HL-60 (cell line): ENCODE measurements at regions not wholly inside any gene's neighbourhood (a gene's known extent, or its start where the extent isn't known, plus 50 kb on each side); places are given as distances from the start of the nearest gene placed in this dataset.

Experiments used
- DNase-seq, 2 experiments: peaks; one replicate each; pipeline ENCODE4 v3.0.0-alpha.2; 2010 to 2020; ENCODE audit warnings: low read depth in 1 of 2, low spot score in 1 of 2
- H3K27ac ChIP-seq: fragments of 250-450 bp; sonication (Bioruptor Pico); replicated peaks from 2 replicates; pipeline ENCODE4 v1.5.1; 2020; ENCODE audit warnings: mild to moderate bottlenecking, moderate library complexity
- H3K27me3 ChIP-seq: fragments of 250-450 bp; sonication (Bioruptor Pico); 2 replicates; pipeline ENCODE4 v1.5.1; 2021; ENCODE audit warnings: mild to moderate bottlenecking, moderate library complexity; ENCODE audit not compliant: insufficient read depth, poor library complexity, severe bottlenecking
- H3K4me3 ChIP-seq: replicated peaks from 2 replicates; pipeline ENCODE4 v1.5.1; 2011; ENCODE audit warnings: mild to moderate bottlenecking, control low read depth, low read length; ENCODE audit not compliant: insufficient read depth
- GABPA ChIP-seq: IDR thresholded peaks from 2 replicates; pipeline ENCODE4 v1.6.1; 2012; ENCODE audit warnings: low read depth
- POLR2AphosphoS5 ChIP-seq: IDR thresholded peaks from 2 replicates; pipeline ENCODE4 v1.6.1; 2012; ENCODE audit warnings: low read depth
- REST ChIP-seq: IDR thresholded peaks from 2 replicates; pipeline ENCODE4 v1.6.1; 2012; ENCODE audit warnings: low read depth; ENCODE audit not compliant: insufficient replicate concordance
- SPI1 ChIP-seq: IDR thresholded peaks from 2 replicates; pipeline ENCODE4 v1.6.1; 2012; ENCODE audit warnings: low read depth, mild to moderate bottlenecking, borderline replicate concordance
- TF ChIP-seq, protein P1 (sequence below): IDR thresholded peaks from one replicate; pipeline ENCODE4 v1.5.1; 2011; ENCODE audit warnings: low read length, control low read depth, inconsistent platforms; ENCODE audit not compliant: insufficient read depth

DNA sequence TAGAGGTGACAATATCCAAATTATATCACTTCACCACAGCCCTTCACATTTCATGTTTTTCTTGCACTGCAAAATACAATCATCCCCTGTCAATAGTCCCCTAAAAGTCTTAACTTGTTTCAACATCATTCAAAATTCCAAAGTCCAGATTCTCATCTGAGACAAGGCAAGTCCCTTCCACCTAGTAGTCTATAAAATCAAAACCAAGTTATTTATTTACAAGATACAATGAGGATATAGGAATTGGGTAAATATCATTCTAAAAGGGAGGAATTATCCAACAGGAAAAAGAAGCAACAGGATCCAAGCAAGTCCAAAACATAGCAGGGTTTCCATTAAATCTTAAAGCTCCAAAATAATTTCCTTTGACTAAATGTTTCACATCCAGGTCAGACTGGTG is 1076.1 kb upstream of the TMEFF2 start:
- no peak overlapping the region for H3K4me3 ChIP-seq

DNA sequence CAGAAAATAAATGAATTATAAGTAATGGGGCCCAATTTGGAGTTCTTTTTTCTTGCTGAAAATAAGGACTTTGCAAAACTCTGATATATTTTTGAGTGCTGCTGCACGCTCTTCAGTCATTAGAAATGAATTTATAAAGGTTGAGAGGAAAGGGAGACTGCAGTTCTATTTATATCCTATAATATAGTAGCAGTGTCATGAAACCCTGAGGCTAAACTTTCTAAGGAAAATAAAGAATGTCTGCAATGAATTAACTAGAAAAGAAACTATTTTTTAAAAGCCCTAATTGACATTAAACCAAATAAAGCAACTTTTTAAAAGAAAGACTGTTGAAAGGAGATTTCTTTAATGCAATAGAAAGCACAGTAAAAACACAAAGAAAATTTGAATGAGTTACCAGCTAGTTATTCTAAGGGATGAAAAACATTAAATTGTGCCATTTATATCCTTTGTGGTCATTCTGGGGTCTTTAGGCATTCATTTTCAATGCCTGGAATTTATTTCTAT is 1072.8 kb upstream of the TMEFF2 start:
- H3K4me3 ChIP-seq: no peak overlapping the region
- TF ChIP-seq REST (no peak), GABPA (no peak), POLR2AphosphoS5 (no peak), SPI1 (no peak)
- TF ChIP-seq, protein P1, sequence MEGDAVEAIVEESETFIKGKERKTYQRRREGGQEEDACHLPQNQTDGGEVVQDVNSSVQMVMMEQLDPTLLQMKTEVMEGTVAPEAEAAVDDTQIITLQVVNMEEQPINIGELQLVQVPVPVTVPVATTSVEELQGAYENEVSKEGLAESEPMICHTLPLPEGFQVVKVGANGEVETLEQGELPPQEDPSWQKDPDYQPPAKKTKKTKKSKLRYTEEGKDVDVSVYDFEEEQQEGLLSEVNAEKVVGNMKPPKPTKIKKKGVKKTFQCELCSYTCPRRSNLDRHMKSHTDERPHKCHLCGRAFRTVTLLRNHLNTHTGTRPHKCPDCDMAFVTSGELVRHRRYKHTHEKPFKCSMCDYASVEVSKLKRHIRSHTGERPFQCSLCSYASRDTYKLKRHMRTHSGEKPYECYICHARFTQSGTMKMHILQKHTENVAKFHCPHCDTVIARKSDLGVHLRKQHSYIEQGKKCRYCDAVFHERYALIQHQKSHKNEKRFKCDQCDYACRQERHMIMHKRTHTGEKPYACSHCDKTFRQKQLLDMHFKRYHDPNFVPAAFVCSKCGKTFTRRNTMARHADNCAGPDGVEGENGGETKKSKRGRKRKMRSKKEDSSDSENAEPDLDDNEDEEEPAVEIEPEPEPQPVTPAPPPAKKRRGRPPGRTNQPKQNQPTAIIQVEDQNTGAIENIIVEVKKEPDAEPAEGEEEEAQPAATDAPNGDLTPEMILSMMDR: no peak
- DNase-seq: no peak

More for the DNA sequence above, 1076.1 kb upstream of the TMEFF2 start:
- TF ChIP-seq SPI1 (no peak), REST (no peak), POLR2AphosphoS5 (no peak), GABPA (no peak)
- TF ChIP-seq, protein P1: no peak
- DNase-seq: no peak
- Histone ChIP-seq H3K27me3 (no peaks in the 10 kb centered on the region), H3K27ac (no peak overlapping the region)

DNA sequence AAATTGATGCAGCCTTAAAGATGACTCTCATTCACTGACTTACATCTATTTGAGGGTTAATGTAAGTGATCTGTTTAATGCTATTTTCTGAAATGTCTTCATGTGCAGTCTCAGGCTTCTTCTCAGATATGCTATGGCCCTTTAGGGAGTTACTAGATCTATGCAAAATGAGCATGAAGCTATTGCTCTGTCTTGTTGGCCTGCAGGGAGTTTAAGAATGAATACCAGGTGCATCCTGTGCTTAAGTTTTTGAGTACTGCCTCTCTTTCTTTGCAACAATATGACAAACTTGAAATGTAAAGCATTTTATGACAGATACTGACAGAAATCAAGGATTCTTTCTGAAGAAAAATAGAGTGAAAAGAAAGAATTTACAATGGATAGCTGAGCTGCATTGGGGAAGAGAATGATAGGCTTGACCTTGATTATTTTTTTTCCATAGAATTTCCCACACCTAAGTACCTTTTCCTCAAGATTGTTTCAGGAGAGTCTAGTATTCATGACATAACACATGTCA is 1058.3 kb upstream of the TMEFF2 start:
- H3K4me3 ChIP-seq: no peak overlapping the region
- no peak for DNase-seq
- TF ChIP-seq POLR2AphosphoS5 (no peak), GABPA (no peak), SPI1 (no peak), REST (no peak)
- TF ChIP-seq, protein P1: no peak
- H3K27ac ChIP-seq: no peak overlapping the region
- no peaks in the 10 kb centered on the region for H3K27me3 ChIP-seq

More for the DNA sequence above, 1072.8 kb upstream of the TMEFF2 start:
- Histone ChIP-seq H3K27ac (no peak overlapping the region), H3K27me3 (no peaks in the 10 kb centered on the region)
